ENCODE measurements at regions not wholly inside any gene's neighbourhood (a gene's known extent, or its start where the extent isn't known, plus 50 kb on each side); places are given as distances from the start of the nearest gene placed in this dataset.

GRCh38 chrX:21319323-21319722 is 54.9 kb upstream of the CNKSR2 start:
- in situ Hi-C loops (cut with HindIII; ENCODE audit: low sequenced_read_pairs) = no loop called here
- no peak overlapping the region for H3K4me3 ChIP-seq (ENCODE audit: low read depth, low read length)
- no peak for DNase-seq (ENCODE audit: low read depth, low spot score)
- TF ChIP-seq CTCF (IDR thresholded peaks at IDR 0.05; ENCODE audit: low read depth, low read length) = no peak
